T47D (cell line): ENCODE measurements at regions not wholly inside any gene's neighbourhood (a gene's known extent, or its start where the extent isn't known, plus 50 kb on each side); places are given as distances from the start of the nearest gene placed in this dataset.

Experiments
- DNase-seq, 2 experiments: peaks; one replicate each; pipeline versions ENCODE4 v3.0.0 to v3.0.0-alpha.2; 2011 to 2012; ENCODE audit warnings: low read depth in 1 of 2, low spot score in 1 of 2
- JUND ChIP-seq: IDR thresholded peaks from 2 replicates; pipeline ENCODE4 v1.6.1; 2012; ENCODE audit warnings: low read depth
- in situ Hi-C: cut with HindIII; loops from 2 replicates; pipeline ENCODE4 v1.10.0; 2016; ENCODE audit warnings: low sequenced_read_pairs, low pct_unique_long_range_greater_than_20kb

DNA sequence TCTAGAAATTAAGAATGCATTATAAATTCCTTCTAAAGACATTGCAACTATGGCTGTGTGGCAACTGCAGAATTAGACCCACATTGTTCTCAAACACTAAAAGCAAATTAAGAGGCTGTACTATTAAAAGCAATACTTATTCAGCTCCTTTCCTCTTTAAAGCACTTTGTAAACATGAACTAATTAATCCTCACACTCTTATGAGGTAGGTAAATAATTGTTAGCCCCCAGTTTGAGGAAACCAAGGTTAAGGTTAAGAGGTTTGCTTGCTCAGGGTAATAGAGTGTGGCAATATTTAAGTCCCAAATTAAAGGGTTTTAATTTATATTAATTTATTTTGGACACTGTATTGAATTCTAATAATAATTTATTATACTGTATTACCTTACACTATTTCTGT is 553.8 kb downstream of the LRRIQ3 start:
- no peak for DNase-seq
- in situ Hi-C loops: no loop called here
- TF ChIP-seq JUND: no peak

DNA sequence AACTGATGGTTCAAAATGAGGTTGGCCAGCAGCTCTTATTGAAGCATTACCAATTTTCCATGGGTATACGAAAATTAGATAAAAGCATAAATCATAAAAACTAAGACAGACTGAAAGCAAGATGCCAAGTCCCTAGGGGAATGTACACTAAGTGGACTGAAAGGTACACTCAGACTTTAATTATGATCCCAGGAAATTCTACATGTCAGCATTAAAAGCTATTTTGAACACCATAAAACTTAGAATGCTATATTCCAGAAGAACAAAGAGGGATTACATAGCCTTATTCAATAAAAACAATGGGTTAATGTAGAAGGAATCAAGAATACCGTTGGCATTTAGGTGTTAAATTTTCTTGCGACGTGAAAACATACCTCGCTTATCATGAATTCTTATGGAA is 558.5 kb downstream of the LRRIQ3 start:
- DNase-seq: no peak
- in situ Hi-C loops: no loop called here
- no peak for TF ChIP-seq JUND

DNA sequence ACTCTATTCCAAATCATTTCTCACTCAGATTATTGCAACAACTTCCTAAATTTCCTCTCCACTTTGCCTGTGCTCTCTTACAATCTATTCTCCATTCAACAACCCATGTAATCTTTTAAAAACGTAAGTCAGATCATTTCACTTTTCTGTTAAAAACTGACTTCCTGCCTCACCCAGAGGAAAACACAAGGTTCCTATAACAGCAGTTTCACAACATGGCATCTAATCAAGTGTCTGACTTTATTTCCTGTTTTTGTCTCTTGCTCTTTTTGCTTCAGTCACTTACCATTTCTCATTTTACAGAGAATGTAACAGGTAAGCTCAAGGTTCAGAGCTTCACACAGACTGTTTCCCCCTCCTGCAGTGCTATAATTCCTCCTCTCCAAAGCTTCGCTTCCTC is 560.7 kb downstream of the LRRIQ3 start:
- TF ChIP-seq JUND: no peak
- in situ Hi-C loops: no loop called here
- no peak for DNase-seq

DNA sequence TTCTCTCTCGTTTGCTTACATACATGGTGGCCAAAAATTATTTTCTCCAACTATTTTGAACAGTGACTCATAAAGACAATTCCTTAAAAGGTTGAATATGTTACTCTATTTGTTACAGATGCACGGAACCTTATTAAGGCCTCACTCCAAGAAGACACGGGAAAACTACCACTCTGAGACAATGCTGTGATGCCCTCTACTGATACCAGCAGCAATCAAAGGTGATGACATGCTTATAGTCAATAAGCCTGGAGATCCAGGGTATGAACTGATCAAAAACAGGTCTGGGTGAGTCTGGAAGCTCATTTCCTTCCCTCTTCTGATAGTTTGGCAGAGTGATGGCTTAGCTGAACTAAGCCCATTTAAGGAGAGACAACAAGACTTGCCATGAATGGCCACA is 563.0 kb downstream of the LRRIQ3 start:
- TF ChIP-seq JUND: no peak
- peak in 1 of 2 experiments; percentile 4 for DNase-seq
- in situ Hi-C loops: no loop called here

DNA sequence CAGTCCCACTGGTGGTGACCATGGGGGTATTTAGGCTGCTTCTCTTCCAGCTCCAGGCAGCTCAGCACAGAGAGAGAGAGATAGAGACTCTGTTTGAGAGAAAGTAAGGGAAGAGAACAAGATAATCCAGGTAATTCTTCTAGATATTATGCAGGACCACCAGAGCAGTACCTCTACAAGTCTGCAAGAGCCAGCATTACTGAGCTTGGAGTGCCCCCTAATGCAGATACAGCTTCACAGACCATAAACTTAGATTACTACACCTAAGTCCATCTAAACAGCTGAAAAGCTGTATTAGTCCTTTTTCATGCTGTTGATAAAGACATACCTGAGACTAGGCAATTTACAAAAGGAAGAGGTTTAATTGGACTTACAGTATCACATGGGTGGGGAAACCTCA is 570.3 kb downstream of the LRRIQ3 start:
- TF ChIP-seq JUND: no peak
- in situ Hi-C loops: no loop called here
- peak in 1 of 2 experiments; percentile 4 for DNase-seq

DNA sequence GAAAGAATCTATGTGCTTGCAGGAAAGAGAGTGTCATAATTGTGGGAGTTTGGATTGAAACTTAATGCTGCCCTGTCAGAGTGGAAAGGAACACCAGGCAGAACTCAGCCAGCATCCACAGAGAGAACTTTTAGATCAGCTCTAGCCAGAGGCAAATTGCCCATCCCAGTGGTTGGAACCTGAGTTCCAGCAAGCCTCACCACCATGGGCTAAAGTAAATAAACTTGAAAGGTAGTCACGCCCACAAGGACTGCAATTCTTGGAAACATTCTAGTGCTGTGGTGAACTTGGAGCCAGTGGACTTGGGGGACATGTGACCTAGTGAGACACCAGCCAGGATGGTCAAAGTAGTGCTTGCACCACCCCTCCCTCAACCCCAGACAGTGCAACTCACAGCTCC is 571.6 kb downstream of the LRRIQ3 start:
- no peak for DNase-seq
- TF ChIP-seq JUND: no peak
- in situ Hi-C loops: no loop called here

DNA sequence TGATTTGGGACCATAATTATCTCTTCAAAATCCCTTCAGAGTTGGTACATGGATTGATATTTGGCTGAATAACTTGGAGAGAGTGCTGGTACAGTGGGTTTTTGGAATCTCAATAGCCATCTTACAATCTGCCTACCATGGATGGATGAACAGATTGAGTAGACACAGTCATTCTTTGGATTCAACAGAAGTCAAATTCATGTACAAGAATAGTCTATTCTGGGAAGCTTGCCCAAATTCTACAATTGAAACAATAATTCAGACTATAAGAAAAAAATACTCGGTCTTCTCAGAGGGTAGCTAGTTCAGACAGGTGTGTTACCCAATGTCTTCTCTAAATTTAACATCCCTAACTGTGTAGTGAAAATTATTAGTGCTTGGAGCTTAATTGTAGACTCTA is 574.0 kb downstream of the LRRIQ3 start:
- TF ChIP-seq JUND: no peak
- in situ Hi-C loops: no loop called here
- DNase-seq: no peak

DNA sequence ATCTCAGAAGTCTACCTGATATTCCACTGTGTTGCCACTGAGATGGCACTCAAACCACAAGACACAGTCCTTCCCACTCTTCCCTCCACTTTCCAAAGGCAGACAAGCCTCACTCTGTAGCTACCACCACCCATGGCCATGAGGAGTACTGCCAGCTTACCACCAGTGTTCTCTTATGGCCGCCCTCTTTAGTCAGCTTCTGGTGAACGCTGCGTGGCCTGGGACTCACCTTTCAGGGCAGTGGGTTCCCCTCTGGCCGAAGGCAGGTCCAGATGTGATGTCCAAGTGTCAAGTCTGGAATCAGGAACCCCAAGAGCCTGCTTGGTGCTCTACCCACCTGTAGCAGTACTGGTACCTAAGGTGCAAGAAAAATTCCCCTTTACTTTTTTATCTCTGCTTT is 580.8 kb downstream of the LRRIQ3 start:
- in situ Hi-C loops: no loop called here
- DNase-seq: no peak
- no peak for TF ChIP-seq JUND

DNA sequence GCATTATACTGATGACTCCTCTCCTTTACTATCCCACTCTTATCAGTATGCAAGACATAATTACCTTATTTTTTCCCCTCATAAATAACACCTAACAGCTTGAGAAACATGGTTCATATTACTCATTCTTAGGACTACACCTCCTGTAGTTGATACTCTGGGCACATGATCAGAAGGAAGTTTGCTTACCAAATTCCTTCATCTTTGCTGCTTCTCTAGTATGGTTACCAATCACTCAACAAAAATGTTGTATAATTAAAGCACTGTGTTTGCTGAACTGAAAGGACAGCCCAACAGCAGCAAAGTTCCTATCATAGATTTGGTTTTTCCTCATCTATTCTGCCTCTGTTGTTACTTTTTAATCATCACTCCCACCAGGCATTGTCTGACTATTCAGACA is 586.3 kb downstream of the LRRIQ3 start:
- in situ Hi-C loops: no loop called here
- TF ChIP-seq JUND: no peak
- no peak for DNase-seq

DNA sequence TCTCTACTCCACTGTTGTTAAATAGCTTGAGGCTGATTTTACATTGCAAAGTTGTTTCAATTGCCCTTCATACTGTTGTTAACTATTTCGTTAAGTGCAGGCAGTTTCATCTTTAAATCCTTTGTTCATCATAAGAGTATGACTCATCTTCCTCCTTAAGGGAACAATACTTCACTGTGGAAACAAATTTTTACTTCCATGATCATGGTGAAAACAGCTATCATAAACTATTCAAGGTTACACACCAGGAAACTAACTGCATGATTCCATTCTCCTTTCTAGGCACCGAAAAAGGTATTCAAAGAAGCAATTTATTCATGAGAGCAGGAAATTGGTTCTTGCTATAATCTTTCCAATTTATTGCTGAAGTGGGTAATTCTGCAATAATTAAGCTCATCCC is 593.2 kb downstream of the LRRIQ3 start:
- TF ChIP-seq JUND: no peak
- no peak for DNase-seq
- in situ Hi-C loops: no loop called here

DNA sequence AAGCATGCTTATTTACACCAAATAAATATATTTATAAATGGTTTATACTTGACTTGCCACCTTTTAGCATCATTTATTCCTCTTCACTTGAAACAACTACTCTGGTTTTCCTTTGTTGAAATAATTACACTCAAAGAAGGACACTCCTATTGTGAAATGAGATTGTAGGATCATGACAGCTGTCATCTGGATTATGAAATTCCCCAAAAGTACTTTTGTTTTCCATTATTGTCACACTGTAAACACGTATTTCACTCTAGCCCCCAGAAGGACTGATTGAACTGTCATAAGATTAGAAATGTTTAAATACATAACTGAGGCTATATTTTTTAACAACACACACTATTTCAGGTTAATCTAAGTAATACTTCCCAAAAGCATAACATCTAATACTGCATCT is 593.8 kb downstream of the LRRIQ3 start:
- in situ Hi-C loops: no loop called here
- TF ChIP-seq JUND: no peak
- no peak for DNase-seq

DNA sequence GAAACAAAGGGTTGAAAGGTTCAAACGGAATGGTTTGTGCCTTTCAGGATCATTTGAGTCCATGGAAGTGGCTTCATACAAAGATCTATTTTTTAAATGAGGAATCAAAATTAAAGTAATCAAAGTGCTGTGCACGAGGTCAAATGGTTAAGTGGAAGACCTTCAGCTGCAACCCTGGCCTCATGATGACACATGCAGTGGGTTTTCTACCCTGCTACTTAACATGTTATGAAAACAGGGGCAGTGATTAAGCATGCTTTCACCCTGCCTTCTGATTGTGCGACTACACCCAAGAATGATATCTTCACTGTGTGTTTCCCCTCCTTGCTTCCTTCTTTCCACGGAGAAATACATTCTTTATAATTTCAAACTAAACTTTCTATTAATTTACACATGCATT is 604.2 kb downstream of the LRRIQ3 start:
- in situ Hi-C loops: no loop called here
- TF ChIP-seq JUND: no peak
- no peak for DNase-seq

DNA sequence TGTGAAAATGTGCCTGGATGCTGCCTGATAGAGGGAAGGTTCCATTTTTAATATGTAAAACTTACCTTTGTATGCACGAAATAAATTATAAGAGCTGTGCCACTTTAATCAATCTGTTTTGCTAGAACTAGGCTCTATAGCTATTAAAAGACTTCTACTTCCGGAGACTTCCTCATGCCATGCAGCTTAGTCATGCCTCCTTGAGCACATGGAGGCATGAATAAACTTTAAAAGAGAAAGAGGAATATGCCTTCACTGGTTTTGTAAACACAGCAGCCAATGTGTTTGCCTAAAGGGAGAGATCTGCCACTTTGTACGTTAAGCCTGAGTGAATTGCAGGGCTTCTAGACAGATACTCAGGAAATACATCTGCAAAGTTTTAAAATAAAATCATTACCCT is 604.6 kb downstream of the LRRIQ3 start:
- peak; percentile 5 to 77 for DNase-seq
- in situ Hi-C loops: no loop called here
- TF ChIP-seq JUND: peak; percentile 71

DNA sequence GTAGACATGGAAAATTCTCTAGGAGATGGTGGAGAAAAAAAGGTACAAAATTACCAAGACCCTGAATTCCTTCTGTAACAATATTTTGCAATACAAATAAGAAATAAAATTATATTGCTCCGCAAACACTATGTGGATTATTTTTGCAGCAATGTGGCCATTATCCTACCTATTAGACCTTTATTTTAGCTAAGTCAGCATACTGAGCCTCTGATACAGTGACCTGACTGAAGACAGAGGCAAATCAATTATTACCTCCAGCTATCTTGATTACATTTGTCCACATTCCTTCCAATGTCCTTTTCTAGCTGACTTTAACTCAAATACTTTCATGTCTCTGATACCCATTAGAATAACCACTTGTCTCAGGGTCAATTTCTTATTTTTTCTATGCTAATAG is 610.9 kb downstream of the LRRIQ3 start:
- no peak for TF ChIP-seq JUND
- in situ Hi-C loops: no loop called here
- no peak for DNase-seq

DNA sequence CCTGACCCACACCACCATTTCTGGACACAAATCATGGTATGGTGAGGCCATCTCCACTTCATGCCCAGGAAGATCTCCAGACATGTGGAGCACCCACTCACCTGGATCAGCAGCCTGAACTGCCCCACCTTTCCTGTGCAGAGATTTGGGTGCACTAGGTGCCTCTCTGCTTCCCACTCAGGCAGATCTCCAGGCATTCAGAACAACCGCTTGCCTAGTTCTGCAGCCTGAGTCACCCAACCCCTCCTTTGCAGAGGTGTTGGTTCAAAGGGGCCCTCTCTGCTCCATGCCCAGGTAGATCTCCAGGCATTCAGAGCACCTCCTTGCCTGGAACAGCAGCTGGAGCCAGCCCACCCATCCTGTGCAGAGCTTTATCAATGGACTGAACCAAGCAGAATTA is 620.8 kb downstream of the LRRIQ3 start:
- in situ Hi-C loops: no loop called here
- no peak for DNase-seq
- TF ChIP-seq JUND: no peak
